OCI-LY7 (cell line): ENCODE measurements at regions not wholly inside any gene's neighbourhood (a gene's known extent, or its start where the extent isn't known, plus 50 kb on each side); places are given as distances from the start of the nearest gene placed in this dataset.

Experiments
- BruUV-seq: library from RNA; stranded (reverse); fragments of 400-500 nt; replicated peaks from 2 replicates; lab custom pipeline; 2021; lab: Mats Ljungman, UMichigan
- CTCF ChIA-PET: fragments of 300-600 bp; sonication (Branson Sonifier 250); formaldehyde crosslinking; loops from one replicate; lab custom pipeline; 2022; ENCODE audit warnings: antibody characterized with exemption; ENCODE audit not compliant: unreplicated experiment; lab: Charles Lee
- POLR2A ChIA-PET: fragments of 300-600 bp; sonication (Branson Sonifier 250); formaldehyde crosslinking; loops from one replicate; lab custom pipeline; 2022; ENCODE audit warnings: antibody characterized with exemption; lab: Charles Lee
- DNase-seq: peaks from one replicate; pipeline ENCODE4 v3.0.0-alpha.2; 2015; ENCODE audit warnings: low spot score
- H2AFZ ChIP-seq: fragments of 200-600 bp; sonication (generic), shearing (Covaris generic); 2 replicates; pipeline ENCODE4 v1.6.1; 2014; ENCODE audit warnings: mild to moderate bottlenecking, antibody characterized with exemption, low read length, moderate library complexity
- H3K27ac ChIP-seq: fragments of 200-600 bp; sonication (generic); 2 replicates; pipeline ENCODE4 v1.5.1; 2014; ENCODE audit warnings: mixed run types, low read depth, mild to moderate bottlenecking, moderate library complexity, low read length, inconsistent platforms; ENCODE audit not compliant: poor library complexity, severe bottlenecking
- H3K36me3 ChIP-seq: fragments of 200-600 bp; sonication (generic); 2 replicates; pipeline ENCODE4 v1.6.1; 2014; ENCODE audit warnings: mild to moderate bottlenecking, antibody characterized with exemption, low read length, moderate library complexity, mixed read lengths; ENCODE audit not compliant: insufficient read depth
- H3K4me1 ChIP-seq: fragments of 200-600 bp; sonication (generic); 2 replicates; pipeline ENCODE4 v1.5.1; 2014; ENCODE audit warnings: mild to moderate bottlenecking, low read length; ENCODE audit not compliant: insufficient read depth, poor library complexity, severe bottlenecking
- H3K4me2 ChIP-seq: fragments of 200-600 bp; sonication (generic); 2 replicates; pipeline ENCODE4 v1.6.1; 2014; ENCODE audit warnings: mild to moderate bottlenecking, low read length
- H3K4me3 ChIP-seq: fragments of 200-600 bp; sonication (generic); 2 replicates; pipeline ENCODE4 v1.5.1; 2014; ENCODE audit warnings: mild to moderate bottlenecking, low read depth, low read length; ENCODE audit not compliant: poor library complexity, severe bottlenecking
- H3K79me2 ChIP-seq: fragments of 200-600 bp; sonication (generic); 2 replicates; pipeline ENCODE4 v1.6.1; 2016; ENCODE audit warnings: low read depth, mild to moderate bottlenecking, low read length, moderate library complexity, mixed read lengths; ENCODE audit not compliant: insufficient read depth
- H3K9me2 ChIP-seq: fragments of 200-600 bp; sonication (generic); 2 replicates; pipeline ENCODE4 v1.6.1; 2016; ENCODE audit warnings: mild to moderate bottlenecking, low read length, mixed read lengths; ENCODE audit not compliant: insufficient read depth
- H3K9me3 ChIP-seq: fragments of 200-600 bp; sonication (generic); 2 replicates; pipeline ENCODE4 v1.6.1; 2014; ENCODE audit warnings: mild to moderate bottlenecking, mixed run types, low read length, mixed read lengths
- H4K20me1 ChIP-seq: fragments of 200-600 bp; sonication (generic); 2 replicates; pipeline ENCODE4 v1.6.1; 2014; ENCODE audit warnings: mild to moderate bottlenecking, antibody characterized with exemption, low read length, moderate library complexity, mixed read lengths; ENCODE audit not compliant: insufficient read depth
- CTCF ChIP-seq: fragments of 200-600 bp; sonication (generic); conservative IDR thresholded peaks from 2 replicates; pipeline ENCODE4 v1.5.1; 2014; ENCODE audit warnings: mild to moderate bottlenecking, antibody characterized with exemption, low read length, moderate library complexity, mixed read lengths
- EZH2phosphoT487 ChIP-seq: fragments of 200-600 bp; sonication (generic); IDR thresholded peaks from 2 replicates; pipeline ENCODE4 v1.6.1; 2018; ENCODE audit warnings: low read depth, borderline replicate concordance, mild to moderate bottlenecking, mixed run types, antibody characterized with exemption, low read length, moderate library complexity, mixed read lengths
- intact Hi-C: fragments of 100-400 bp; cut with micrococcal nuclease; formaldehyde crosslinking; loops from one replicate; pipeline ENCODE4 v1.10.0; 2022; ENCODE audit not compliant: unreplicated experiment

DNA sequence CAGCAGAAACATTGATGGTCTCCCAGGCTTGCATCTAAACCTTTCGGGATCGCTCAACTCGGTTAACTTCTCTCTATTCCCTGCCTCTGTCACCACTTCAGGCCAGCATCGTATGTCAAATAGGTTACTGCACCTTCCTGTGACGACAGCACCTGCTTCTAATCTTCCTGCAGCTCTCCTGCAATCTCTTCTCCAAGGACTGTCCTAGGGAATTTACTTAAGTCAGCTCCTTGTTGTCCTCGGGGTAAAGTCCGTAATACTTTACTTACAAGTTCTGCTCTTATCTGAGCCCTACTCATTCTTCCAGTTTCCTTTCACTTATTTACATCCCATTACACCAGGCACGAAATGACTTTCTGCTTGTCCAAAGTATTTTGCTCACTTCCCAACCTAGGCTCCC, 372.7 kb upstream of the AKR1E2 start:
- Histone ChIP-seq H3K4me3 (no peak overlapping the region), H3K4me1 (no peaks in the 10 kb centered on the region), H3K79me2 (no peaks in the 10 kb centered on the region), H2AFZ (no peak overlapping the region), H3K4me2 (no peak overlapping the region), H3K27ac (no peak overlapping the region), H3K9me3 (no peaks in the 10 kb centered on the region), H3K9me2 (no peaks in the 10 kb centered on the region), H4K20me1 (no peaks in the 10 kb centered on the region), H3K36me3 (no peaks in the 10 kb centered on the region)
- POLR2A ChIA-PET = no interaction called here
- CTCF ChIA-PET = no interaction called here
- TF ChIP-seq EZH2phosphoT487 (no peak), CTCF (no peak)
- DNase-seq = no peak
- BruUV-seq = no TSS peak
- intact Hi-C loops = no loop called here

GRCh38 chr10:4450981-4451908, 374.8 kb upstream of the AKR1E2 start:
- ChIA-PET CTCF (no interaction called here), POLR2A (no interaction called here)
- Histone ChIP-seq H3K9me3 (no peaks in the 10 kb centered on the region), H3K36me3 (no peaks in the 10 kb centered on the region), H2AFZ (no peak overlapping the region), H3K4me3 (no peak overlapping the region), H4K20me1 (no peaks in the 10 kb centered on the region), H3K27ac (no peak overlapping the region), H3K4me1 (no peaks in the 10 kb centered on the region), H3K79me2 (no peaks in the 10 kb centered on the region), H3K4me2 (no peak overlapping the region), H3K9me2 (no peaks in the 10 kb centered on the region)
- BruUV-seq = no TSS peak
- no peak for TF ChIP-seq CTCF
- no peak for DNase-seq
- intact Hi-C loops = no loop called here

DNA sequence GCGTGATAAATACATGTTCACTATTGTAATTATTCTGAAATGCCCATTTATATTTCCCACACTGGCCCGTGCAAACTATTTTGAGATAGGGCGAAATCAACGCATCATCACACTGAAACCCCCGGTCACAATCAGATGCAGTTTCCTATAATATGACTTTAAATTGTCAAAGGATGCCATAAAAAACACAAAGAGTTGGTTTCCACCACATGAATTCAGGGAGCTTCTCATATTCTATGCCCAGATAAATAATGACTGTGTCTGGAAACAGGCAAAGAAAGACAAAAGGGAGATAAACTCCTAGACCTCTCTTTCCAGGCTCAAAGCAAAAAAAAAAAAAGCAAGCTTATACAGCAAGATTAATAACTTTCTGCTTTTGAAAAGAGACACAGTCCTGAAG, 375.8 kb upstream of the AKR1E2 start:
- Histone ChIP-seq H3K36me3 (no peaks in the 10 kb centered on the region), H3K9me2 (no peaks in the 10 kb centered on the region), H3K27ac (no peak overlapping the region), H2AFZ (no peak overlapping the region), H3K9me3 (no peaks in the 10 kb centered on the region), H3K4me3 (no peak overlapping the region), H3K79me2 (no peaks in the 10 kb centered on the region), H3K4me1 (no peaks in the 10 kb centered on the region), H3K4me2 (no peak overlapping the region), H4K20me1 (no peaks in the 10 kb centered on the region)
- ChIA-PET POLR2A (interaction anchor here (1.2 kb wide), 1 partner anchor 8 kb away, joined by 4 read pairs; no protein-coding TSS in a partner anchor), CTCF (no interaction called here)
- DNase-seq = no peak
- TF ChIP-seq CTCF (no peak), EZH2phosphoT487 (no peak)
- no TSS peak for BruUV-seq
- intact Hi-C loops = no loop called here
